Activated T-cell treated with anti-CD3 and anti-CD28 coated beads, Interleukin-2, amount 50 U/mL, for 4 hours (primary cell): ENCODE measurements at regions not wholly inside any gene's neighbourhood (a gene's known extent, or its start where the extent isn't known, plus 50 kb on each side); places are given as distances from the start of the nearest gene placed in this dataset.

Source experiments
- ATAC-seq, 2 donors: fragments of 200-7000 bp; cut with Tn5 transposase; one replicate each; pipeline ENCODE4 v1.10.0; 2021
- DNase-seq: peaks from one replicate; pipeline ENCODE4 v3.0.0-alpha.2; 2020
- H3K27me3 Mint-ChIP-seq: one replicate; pipeline ENCODE4 v1.8.0; 2021; ENCODE audit warnings: low read depth, mixed read lengths
- H3K36me3 Mint-ChIP-seq: one replicate; pipeline ENCODE4 v1.8.0; 2022; ENCODE audit warnings: mixed read lengths; ENCODE audit not compliant: insufficient read depth
- H3K4me1 Mint-ChIP-seq: one replicate; pipeline ENCODE4 v1.8.0; 2021; ENCODE audit warnings: low read depth, mixed read lengths
- H3K4me3 Mint-ChIP-seq: one replicate; pipeline ENCODE4 v1.8.0; 2021; ENCODE audit warnings: mild to moderate bottlenecking, moderate library complexity, mixed read lengths
- H3K9me3 Mint-ChIP-seq: one replicate; pipeline ENCODE4 v1.8.0; 2021; ENCODE audit warnings: mixed read lengths

DNA sequence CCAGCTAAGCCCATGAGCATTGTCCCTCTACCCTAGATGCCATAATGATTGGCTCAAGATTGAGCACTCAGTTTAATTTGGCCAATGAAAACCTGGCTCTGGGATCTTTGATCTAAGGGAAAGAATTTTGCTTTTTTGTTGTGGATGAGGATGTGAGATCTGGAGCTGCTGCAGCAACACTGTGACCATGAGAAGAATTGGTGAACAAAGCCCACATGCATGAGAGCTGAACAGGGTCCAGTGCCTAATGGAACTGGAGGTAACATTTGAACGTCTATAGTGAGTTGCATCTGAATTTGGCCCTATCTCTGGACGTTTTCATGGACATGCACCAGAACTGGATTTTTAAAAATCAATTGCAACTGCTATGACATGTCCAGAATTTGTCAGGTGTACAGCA is 338.6 kb downstream of the AACS start:
- Mint-ChIP-seq H3K27me3 (peaks cover 9% of the 10 kb centered on the region), H3K9me3 (peaks cover 3% of the 10 kb centered on the region), H3K4me1 (no peaks in the 10 kb centered on the region), H3K36me3 (no peaks in the 10 kb centered on the region), H3K4me3 (no peak overlapping the region)
- no peak for DNase-seq
- no peak for ATAC-seq

GRCh38 chr12:125406131-125406530 is 340.9 kb downstream of the AACS start:
- DNase-seq (no peak), ATAC-seq (no peak)
- peaks cover 3% of the 10 kb centered on the region for H3K9me3 Mint-ChIP-seq
- no peaks in the 10 kb centered on the region for H3K4me1 Mint-ChIP-seq
- H3K27me3 Mint-ChIP-seq: peaks cover 9% of the 10 kb centered on the region
- H3K36me3 Mint-ChIP-seq: no peaks in the 10 kb centered on the region
- no peak overlapping the region for H3K4me3 Mint-ChIP-seq

DNA sequence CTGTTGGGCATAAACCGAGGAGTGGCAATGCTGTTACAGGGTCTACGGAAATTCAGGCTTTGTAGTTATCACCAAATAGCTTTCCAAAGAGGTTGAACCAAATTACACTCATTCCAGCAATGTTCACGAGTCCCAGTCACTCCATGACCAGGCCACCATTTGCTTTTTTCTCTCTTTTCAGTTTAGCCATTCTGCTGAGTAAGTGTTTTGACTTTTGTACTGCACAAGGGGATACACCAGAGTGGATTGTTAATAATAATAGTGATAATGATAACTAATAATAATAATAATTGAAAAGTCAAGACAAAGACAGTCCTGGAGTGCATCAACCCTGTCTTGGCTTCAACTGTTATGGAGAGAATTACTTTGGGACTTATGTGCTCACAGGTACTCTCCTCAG is 343.5 kb downstream of the AACS start:
- no peak for ATAC-seq
- H3K36me3 Mint-ChIP-seq: no peaks in the 10 kb centered on the region
- no peak overlapping the region for H3K4me3 Mint-ChIP-seq

GRCh38 chr12:125412506-125412905 is 347.3 kb downstream of the AACS start:
- Mint-ChIP-seq H3K9me3 (peaks cover 3% of the 10 kb centered on the region), H3K4me1 (no peaks in the 10 kb centered on the region), H3K27me3 (no peaks in the 10 kb centered on the region), H3K4me3 (no peak overlapping the region), H3K36me3 (no peaks in the 10 kb centered on the region)
- no peak for DNase-seq
- no peak for ATAC-seq

More for the DNA sequence above, 343.5 kb downstream of the AACS start:
- DNase-seq: no peak
- Mint-ChIP-seq H3K9me3 (peaks cover 3% of the 10 kb centered on the region), H3K27me3 (peaks cover 7% of the 10 kb centered on the region), H3K4me1 (no peaks in the 10 kb centered on the region)

- Mint-ChIP-seq H3K4me3 (no peak overlapping the region), H3K4me1 (no peaks in the 10 kb centered on the region), H3K27me3 (peaks cover 1% of the 10 kb centered on the region), H3K9me3 (peaks cover 28% of the 10 kb centered on the region), H3K36me3 (no peaks in the 10 kb centered on the region)
- ATAC-seq: no peak
- no peak for DNase-seq
Observed at GRCh38 chr12:125417446-125417845, 352.2 kb downstream of the AACS start.

GRCh38 chr12:125418902-125419564 is 353.8 kb downstream of the AACS start:
- Mint-ChIP-seq H3K9me3 (peaks cover 24% of the 10 kb centered on the region), H3K4me3 (no peak overlapping the region), H3K36me3 (no peaks in the 10 kb centered on the region), H3K4me1 (no peaks in the 10 kb centered on the region), H3K27me3 (peaks cover 1% of the 10 kb centered on the region)
- DNase-seq (no peak), ATAC-seq (no peak)

GRCh38 chr12:125424909-125425308 is 359.7 kb downstream of the AACS start:
- Mint-ChIP-seq H3K4me1 (no peaks in the 10 kb centered on the region), H3K27me3 (no peaks in the 10 kb centered on the region), H3K9me3 (peaks cover 14% of the 10 kb centered on the region), H3K36me3 (no peaks in the 10 kb centered on the region), H3K4me3 (no peak overlapping the region)
- DNase-seq (no peak), ATAC-seq (no peak)

GRCh38 chr12:125431516-125431915 is 366.3 kb downstream of the AACS start:
- DNase-seq: no peak
- Mint-ChIP-seq H3K27me3 (peaks cover 6% of the 10 kb centered on the region), H3K4me3 (no peak overlapping the region), H3K9me3 (no peaks in the 10 kb centered on the region), H3K36me3 (no peaks in the 10 kb centered on the region), H3K4me1 (no peaks in the 10 kb centered on the region)
- no peak for ATAC-seq

- no peaks in the 10 kb centered on the region for H3K4me1 Mint-ChIP-seq
- H3K9me3 Mint-ChIP-seq: no peaks in the 10 kb centered on the region
- no peaks in the 10 kb centered on the region for H3K36me3 Mint-ChIP-seq
- ATAC-seq: no peak
- H3K4me3 Mint-ChIP-seq: no peak overlapping the region
- no peak for DNase-seq
- H3K27me3 Mint-ChIP-seq: peaks cover 6% of the 10 kb centered on the region
Observed at GRCh38 chr12:125434131-125434530, 368.9 kb downstream of the AACS start.

GRCh38 chr12:125434936-125435443 is 369.8 kb downstream of the AACS start:
- no peaks in the 10 kb centered on the region for H3K36me3 Mint-ChIP-seq
- ATAC-seq (no peak), DNase-seq (no peak)
- H3K9me3 Mint-ChIP-seq: no peaks in the 10 kb centered on the region
- peaks cover 6% of the 10 kb centered on the region for H3K27me3 Mint-ChIP-seq
- no peaks in the 10 kb centered on the region for H3K4me1 Mint-ChIP-seq
- H3K4me3 Mint-ChIP-seq: no peak overlapping the region

GRCh38 chr12:125435871-125436270 is 370.6 kb downstream of the AACS start:
- Mint-ChIP-seq H3K4me3 (no peak overlapping the region), H3K4me1 (no peaks in the 10 kb centered on the region), H3K36me3 (no peaks in the 10 kb centered on the region), H3K9me3 (no peaks in the 10 kb centered on the region), H3K27me3 (peaks cover 6% of the 10 kb centered on the region)
- DNase-seq (no peak), ATAC-seq (no peak)

DNA sequence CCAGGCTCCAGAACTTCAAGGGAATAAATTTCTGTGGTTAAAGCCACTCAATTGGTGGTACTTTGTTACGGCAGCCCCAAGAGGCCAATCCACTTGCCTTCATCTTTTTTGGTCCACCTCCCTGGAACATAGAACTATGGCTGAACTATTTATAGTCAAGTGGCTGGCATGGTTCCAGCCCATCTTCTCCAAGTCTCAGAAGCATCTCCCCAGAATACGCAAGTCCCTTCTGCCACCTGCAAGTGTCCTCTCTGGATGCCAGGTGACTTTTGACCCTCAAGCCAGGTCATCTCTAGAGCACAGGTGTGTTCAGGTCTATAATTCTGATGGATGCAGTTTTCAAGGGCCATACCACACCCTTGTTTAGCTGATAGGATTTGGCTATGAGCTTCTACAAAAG is 371.5 kb downstream of the AACS start:
- Mint-ChIP-seq H3K27me3 (peaks cover 6% of the 10 kb centered on the region), H3K9me3 (no peaks in the 10 kb centered on the region), H3K4me1 (no peaks in the 10 kb centered on the region), H3K4me3 (no peak overlapping the region), H3K36me3 (no peaks in the 10 kb centered on the region)
- ATAC-seq: no peak
- DNase-seq: no peak

- ATAC-seq (no peak), DNase-seq (no peak)
- H3K9me3 Mint-ChIP-seq: no peaks in the 10 kb centered on the region
- H3K27me3 Mint-ChIP-seq: peaks cover 6% of the 10 kb centered on the region
- H3K4me1 Mint-ChIP-seq: no peaks in the 10 kb centered on the region
- no peak overlapping the region for H3K4me3 Mint-ChIP-seq
- H3K36me3 Mint-ChIP-seq: no peaks in the 10 kb centered on the region
Observed at GRCh38 chr12:125440399-125440798, 375.2 kb downstream of the AACS start.

DNA sequence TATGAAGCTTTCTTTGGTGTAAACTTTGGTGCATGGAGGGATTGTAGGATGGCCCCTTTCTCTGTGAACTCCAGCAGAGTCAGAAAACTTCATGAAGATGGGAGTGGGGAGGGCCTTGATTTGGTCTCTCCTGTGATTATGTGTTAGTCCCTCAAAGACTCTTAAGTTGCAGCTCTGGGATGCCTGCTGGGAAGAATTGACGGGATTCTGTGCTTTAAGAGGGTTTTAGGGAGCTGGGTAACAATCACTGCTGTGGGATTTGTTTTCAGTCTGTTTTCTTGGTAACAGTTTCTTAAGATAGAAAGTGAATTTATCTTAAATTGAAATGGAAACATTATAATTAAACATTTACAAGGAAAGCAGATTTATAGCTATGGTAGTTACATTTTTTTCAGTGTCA is 378.1 kb downstream of the AACS start:
- DNase-seq: no peak
- H3K36me3 Mint-ChIP-seq: no peaks in the 10 kb centered on the region
- no peak for ATAC-seq
- no peaks in the 10 kb centered on the region for H3K9me3 Mint-ChIP-seq
- no peaks in the 10 kb centered on the region for H3K4me1 Mint-ChIP-seq
- no peak overlapping the region for H3K4me3 Mint-ChIP-seq
- H3K27me3 Mint-ChIP-seq: peaks cover 2% of the 10 kb centered on the region

- no peak for DNase-seq
- H3K4me1 Mint-ChIP-seq: no peaks in the 10 kb centered on the region
- no peak for ATAC-seq
- peaks cover 9% of the 10 kb centered on the region for H3K27me3 Mint-ChIP-seq
- H3K9me3 Mint-ChIP-seq: peaks cover 19% of the 10 kb centered on the region
- no peaks in the 10 kb centered on the region for H3K36me3 Mint-ChIP-seq
- no peak overlapping the region for H3K4me3 Mint-ChIP-seq
Observed at GRCh38 chr12:125451408-125451807, 386.2 kb downstream of the AACS start.
